IPS-20b (cell line): ENCODE measurements at regions not wholly inside any gene's neighbourhood (a gene's known extent, or its start where the extent isn't known, plus 50 kb on each side); places are given as distances from the start of the nearest gene placed in this dataset.
"Not testable (repeated sequence)": the region's sequence is repeated elsewhere in the genome, so short reads cannot be mapped to it uniquely, and the experiment has no call there.

Experiments used
- H3K27ac ChIP-seq: one replicate; pipeline ENCODE4 v1.5.1; 2013; ENCODE audit warnings: low read length
- H3K27me3 ChIP-seq: 2 replicates; pipeline ENCODE4 v1.6.1; 2013; ENCODE audit warnings: mild to moderate bottlenecking, low read length, inconsistent platforms; ENCODE audit not compliant: insufficient read depth
- H3K36me3 ChIP-seq: 2 replicates; pipeline ENCODE4 v1.6.1; 2013; ENCODE audit warnings: low read depth, mild to moderate bottlenecking, inconsistent platforms, low read length, moderate library complexity; ENCODE audit not compliant: insufficient read depth
- H3K4me1 ChIP-seq: 2 replicates; pipeline ENCODE4 v1.6.1; 2013; ENCODE audit warnings: mild to moderate bottlenecking, control low read depth, inconsistent platforms, low read length, moderate library complexity; ENCODE audit not compliant: insufficient read depth
- H3K4me3 ChIP-seq: 2 replicates; pipeline ENCODE4 v1.5.1; 2013; ENCODE audit warnings: mild to moderate bottlenecking, low read length, inconsistent platforms
- H3K9ac ChIP-seq: 2 replicates; pipeline ENCODE4 v1.6.1; 2013; ENCODE audit warnings: low read depth, mild to moderate bottlenecking, inconsistent platforms, low read length, moderate library complexity
- H3K9me3 ChIP-seq: 2 replicates; pipeline ENCODE4 v1.6.1; 2013; ENCODE audit warnings: mild to moderate bottlenecking, low read depth, low read length, inconsistent platforms; ENCODE audit not compliant: insufficient read depth

DNA sequence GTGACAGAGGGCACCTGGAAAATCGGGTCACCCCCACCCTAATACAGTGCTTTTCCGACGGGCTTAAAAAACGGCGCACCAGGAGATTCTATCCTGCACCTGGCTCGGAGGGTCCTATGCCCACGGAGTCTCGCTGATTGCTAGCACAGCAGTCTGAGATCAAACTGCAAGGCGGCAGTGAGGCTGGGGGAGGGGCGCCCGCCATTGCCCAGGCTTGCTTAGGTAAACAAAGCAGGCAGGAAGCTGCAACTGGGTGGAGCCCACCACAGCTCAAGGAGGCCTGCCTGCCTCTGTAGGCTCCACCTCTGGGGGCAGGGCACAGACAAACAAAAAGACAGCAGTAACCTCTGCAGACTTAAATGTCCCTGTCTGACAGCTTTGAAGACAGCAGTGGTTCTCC, 168.2 kb upstream of the SPIN4 start:
- not testable (repeated sequence) for H3K27ac ChIP-seq, H3K9ac ChIP-seq, H3K9me3 ChIP-seq

DNA sequence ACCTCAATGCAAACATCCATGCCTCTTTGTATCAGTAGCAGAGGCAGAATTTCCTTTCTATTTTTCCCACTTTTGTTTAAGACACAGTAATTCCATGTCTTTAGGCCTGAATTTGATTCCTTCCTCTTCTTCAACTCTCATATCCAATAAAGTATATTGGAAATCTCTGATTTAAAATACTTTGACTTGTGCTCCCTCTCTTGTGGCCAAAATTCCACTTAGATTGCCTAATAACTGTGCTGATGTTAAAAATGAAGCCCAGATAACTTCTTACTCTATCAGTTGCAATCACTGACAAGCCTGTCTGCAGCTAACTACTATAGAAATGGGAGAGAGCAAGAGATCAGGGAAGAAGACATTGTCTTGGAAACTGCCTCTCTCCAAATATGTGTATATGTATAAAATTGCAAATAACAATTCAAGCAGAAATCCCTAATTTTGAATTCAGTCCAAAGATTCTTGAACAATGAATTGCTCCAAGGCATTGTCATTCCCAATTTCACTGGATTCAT, 163.5 kb upstream of the SPIN4 start:
- no peaks in the 10 kb centered on the region for H3K4me1 ChIP-seq
- H3K27ac ChIP-seq = no peak overlapping the region
- no peak overlapping the region for H3K9ac ChIP-seq
- no peaks in the 10 kb centered on the region for H3K36me3 ChIP-seq
- H3K4me3 ChIP-seq = no peak overlapping the region
- no peaks in the 10 kb centered on the region for H3K9me3 ChIP-seq
- no peaks in the 10 kb centered on the region for H3K27me3 ChIP-seq

More for the DNA sequence above, 168.2 kb upstream of the SPIN4 start:
- H3K36me3 ChIP-seq, H3K4me3 ChIP-seq, H3K4me1 ChIP-seq, H3K27me3 ChIP-seq: not testable (repeated sequence)

DNA sequence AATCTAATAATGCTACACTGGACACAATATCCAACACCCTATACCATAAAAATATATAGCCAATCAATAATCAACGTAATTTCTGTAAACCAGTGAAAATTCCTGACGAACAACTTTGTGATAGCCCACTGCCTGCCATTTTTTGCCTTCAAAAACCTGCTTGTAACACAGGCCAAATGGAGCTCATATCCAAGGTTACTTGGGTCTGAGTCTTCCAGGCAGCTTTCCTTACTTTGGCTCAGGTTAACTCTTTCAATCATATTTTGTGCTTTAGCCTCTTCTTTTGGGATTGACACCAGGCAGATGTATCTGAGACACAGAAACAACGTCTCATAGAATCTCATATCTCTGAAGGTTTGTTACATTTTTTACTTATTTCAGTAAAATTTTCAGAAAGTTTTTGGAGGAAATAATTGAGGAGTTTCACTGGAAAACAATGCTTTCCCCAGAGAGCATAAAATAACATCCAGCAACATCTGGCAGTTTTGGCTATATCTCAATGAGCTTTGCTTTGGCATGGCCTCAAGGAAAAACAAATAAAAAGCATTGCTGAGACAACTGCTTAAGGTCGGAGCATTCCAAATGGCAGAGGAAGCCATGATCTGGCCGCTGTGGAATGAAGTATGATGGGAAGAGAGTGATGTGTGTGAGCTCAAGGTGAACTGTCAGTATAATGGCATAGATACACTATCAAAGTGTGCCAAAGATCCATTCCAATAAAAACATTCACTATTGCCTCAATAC, 162.9 kb upstream of the SPIN4 start:
- Histone ChIP-seq H3K27ac (no peak overlapping the region), H3K36me3 (no peaks in the 10 kb centered on the region), H3K9ac (no peak overlapping the region), H3K27me3 (no peaks in the 10 kb centered on the region), H3K4me3 (no peak overlapping the region), H3K4me1 (no peaks in the 10 kb centered on the region), H3K9me3 (no peaks in the 10 kb centered on the region)

DNA sequence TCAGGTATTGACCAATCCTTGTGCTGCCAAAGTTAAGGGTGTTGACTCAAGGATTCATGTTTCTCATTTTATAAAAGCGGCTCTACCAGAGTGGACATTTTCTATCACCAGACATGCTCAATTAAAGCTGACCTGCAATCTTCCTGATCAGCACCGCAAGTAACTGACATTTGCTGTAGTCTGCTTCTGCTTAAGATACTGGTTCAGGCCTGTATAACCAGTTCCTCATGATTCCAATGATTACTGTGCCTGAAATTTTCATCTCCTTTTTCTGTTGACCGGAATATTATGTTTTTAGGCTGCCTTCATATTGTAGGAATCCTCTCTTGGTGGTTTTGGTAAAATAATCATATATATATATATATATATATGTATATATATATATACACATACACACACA, 160.2 kb upstream of the SPIN4 start:
- H3K27ac ChIP-seq = no peak overlapping the region
- H3K36me3 ChIP-seq = no peaks in the 10 kb centered on the region
- H3K4me3 ChIP-seq = no peak overlapping the region
- no peaks in the 10 kb centered on the region for H3K4me1 ChIP-seq
- no peaks in the 10 kb centered on the region for H3K27me3 ChIP-seq
- no peak overlapping the region for H3K9ac ChIP-seq
- H3K9me3 ChIP-seq = no peaks in the 10 kb centered on the region

DNA sequence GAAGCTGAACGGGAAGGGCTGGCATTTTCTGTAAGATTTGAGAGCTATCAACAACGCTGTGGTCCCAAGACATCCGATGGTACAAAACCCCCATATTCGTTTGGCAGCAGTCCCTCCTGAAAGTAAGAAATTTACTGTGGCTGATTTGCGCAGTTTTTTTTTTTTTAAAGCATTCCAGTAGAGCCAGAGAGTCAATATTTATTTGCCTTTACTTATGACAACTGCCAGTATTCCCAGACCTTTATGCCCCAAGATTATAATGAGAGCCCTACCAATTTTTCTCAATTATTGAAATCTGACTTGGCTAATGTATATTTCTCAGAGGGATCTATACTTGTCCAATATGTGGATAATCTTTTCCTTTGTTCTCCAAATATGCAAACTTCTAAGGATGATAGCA, 157.5 kb upstream of the SPIN4 start:
- Histone ChIP-seq H3K4me1 (0 out of 2 replicates have a peak, but pooled peaks cover 6% of the 10 kb centered on the region), H3K9me3 (no peaks in the 10 kb centered on the region), H3K27me3 (no peaks in the 10 kb centered on the region), H3K27ac (no peak overlapping the region), H3K4me3 (no peak overlapping the region), H3K9ac (no peak overlapping the region), H3K36me3 (no peaks in the 10 kb centered on the region)

DNA sequence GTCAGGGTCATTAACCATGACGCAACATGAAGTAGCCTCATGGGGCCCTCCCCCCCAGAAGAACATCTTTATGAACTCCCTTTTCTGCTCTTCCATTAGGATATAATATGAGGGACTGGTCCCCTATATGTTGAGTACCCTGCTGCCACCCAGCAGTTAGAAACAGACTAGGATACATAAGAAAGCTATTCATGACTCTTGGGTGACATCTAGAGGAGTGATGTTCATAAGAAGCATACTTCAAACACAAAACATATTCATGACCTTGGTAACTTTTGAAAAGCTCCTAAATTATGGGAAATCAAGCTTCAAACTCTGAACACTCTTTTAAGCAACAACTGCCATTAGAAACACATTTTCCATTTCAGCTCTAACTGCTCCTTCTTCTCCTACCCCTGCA, 155.2 kb upstream of the SPIN4 start:
- Histone ChIP-seq H3K4me1 (peaks cover 9% of the 10 kb centered on the region; the same call in 1 of the 2 replicates), H3K27ac (no peak overlapping the region), H3K9me3 (no peaks in the 10 kb centered on the region), H3K9ac (no peak overlapping the region), H3K36me3 (no peaks in the 10 kb centered on the region), H3K4me3 (no peak overlapping the region), H3K27me3 (no peaks in the 10 kb centered on the region)

DNA sequence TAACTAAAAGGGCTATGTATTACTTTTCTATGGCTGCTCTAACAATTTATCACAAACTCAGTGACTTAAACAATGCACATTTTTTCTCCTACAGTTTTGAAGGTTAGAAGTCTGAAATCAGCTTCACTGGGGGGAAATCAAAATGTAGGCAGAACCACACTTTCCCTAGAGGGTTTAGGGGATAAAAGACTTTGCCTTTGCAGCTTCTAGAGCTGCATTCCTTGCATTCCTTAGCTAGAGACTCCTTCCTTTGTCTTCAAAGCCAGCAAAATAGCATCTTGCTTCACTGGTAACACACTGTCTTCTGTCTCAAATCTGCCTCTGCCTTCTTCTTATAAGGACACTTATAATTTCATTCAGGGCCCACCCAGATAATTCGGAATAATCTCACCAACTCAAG, 152.4 kb upstream of the SPIN4 start:
- peak overlapping the region; percentile 72; the same call in 1 of the 2 replicates for H3K9ac ChIP-seq
- H3K27me3 ChIP-seq = no peaks in the 10 kb centered on the region
- peak overlapping the region; percentile 48 for H3K4me3 ChIP-seq
- H3K27ac ChIP-seq = peak overlapping the region; percentile 90
- peaks cover 9% of the 10 kb centered on the region; the same call in 1 of the 2 replicates for H3K4me1 ChIP-seq
- no peaks in the 10 kb centered on the region for H3K36me3 ChIP-seq
- no peaks in the 10 kb centered on the region for H3K9me3 ChIP-seq

DNA sequence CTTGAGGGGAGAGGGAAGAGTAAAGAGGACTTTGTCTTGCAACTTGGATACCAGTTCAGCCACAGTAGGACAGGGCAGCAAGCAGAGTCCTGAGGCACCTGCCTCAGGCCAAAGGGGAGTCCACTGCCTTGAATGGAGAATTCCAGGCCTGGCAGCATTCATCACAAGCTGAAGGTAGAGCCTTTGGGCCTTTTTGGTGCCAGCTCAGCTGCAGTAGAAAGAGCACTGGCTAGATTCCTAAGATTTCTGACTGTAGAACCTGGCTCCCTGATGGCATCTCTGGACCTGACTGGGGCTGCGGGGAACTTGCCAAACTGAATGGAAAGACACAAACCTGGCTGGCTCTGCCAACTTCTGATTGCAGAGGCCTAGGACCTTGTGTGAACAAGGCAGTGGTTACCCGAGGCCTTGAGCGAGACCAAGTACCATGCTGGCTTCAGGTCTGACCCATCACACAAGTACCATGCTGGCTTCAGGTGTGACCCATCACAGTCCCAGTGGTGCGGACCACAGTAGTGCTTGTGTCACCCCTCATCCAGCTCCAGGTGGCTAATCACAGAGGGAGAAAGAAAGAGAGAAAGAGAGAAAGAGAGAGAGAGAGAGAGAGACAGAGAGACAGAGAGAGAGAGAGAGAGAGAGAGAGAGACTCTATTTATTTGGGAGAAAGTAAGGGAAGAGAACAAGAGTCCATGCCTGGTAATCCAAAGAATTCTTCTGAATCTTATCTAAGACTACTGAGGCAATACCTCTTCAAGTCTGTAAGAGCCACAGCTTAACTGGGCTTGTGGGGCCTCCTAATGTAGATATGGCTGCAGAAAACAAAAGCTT, 137.6 kb upstream of the SPIN4 start:
- Histone ChIP-seq H3K4me1 (no peaks in the 10 kb centered on the region), H3K9me3 (no peaks in the 10 kb centered on the region), H3K4me3 (no peak overlapping the region), H3K36me3 (no peaks in the 10 kb centered on the region), H3K27me3 (no peaks in the 10 kb centered on the region), H3K27ac (no peak overlapping the region), H3K9ac (no peak overlapping the region)

DNA sequence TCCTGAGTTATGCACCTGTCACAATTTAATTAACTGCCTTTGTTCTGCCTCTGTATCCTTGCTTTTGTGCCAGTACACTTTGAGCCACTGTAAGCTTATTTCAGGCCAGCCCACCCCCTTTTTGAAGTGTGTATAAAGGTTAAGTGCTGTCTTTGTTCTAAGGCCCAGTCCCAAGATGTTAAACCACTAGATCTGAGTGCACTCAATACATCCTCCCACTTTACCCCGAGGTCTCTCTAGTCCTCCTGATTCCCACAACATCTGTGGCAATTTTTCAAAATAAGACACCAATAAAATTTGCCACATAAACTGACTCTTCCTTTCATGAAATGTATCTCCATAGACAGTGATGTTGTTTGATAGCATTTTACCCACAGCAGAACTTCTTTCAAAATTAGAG, 124.1 kb upstream of the SPIN4 start:
- no peak overlapping the region for H3K9ac ChIP-seq
- H3K9me3 ChIP-seq = peaks cover 24% of the 10 kb centered on the region
- no peaks in the 10 kb centered on the region for H3K27me3 ChIP-seq

DNA sequence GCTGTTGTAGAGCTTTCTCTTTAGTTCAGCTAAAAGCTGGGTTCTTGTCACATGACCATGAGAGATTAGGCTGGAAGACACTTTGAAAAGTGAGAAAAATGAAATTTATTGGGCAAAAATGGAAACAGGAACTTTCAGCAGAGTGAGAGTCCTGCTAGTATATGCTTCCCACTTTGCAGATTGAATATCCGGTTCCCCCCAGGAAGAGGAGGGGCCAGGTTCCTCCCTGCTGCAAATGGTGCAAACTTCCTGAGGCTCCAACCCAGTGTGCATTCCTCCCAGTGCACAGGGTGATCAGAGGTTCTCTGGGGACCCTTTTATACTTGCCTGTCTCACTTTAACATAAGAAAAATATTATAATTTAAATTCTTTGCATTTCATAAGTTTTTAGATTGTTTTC, 119.9 kb upstream of the SPIN4 start:
- no peaks in the 10 kb centered on the region for H3K4me1 ChIP-seq
- H3K36me3 ChIP-seq = no peaks in the 10 kb centered on the region

More for the DNA sequence above, 124.1 kb upstream of the SPIN4 start:
- Histone ChIP-seq H3K27ac (no peak overlapping the region), H3K36me3 (no peaks in the 10 kb centered on the region), H3K4me3 (no peak overlapping the region), H3K4me1 (no peaks in the 10 kb centered on the region)

DNA sequence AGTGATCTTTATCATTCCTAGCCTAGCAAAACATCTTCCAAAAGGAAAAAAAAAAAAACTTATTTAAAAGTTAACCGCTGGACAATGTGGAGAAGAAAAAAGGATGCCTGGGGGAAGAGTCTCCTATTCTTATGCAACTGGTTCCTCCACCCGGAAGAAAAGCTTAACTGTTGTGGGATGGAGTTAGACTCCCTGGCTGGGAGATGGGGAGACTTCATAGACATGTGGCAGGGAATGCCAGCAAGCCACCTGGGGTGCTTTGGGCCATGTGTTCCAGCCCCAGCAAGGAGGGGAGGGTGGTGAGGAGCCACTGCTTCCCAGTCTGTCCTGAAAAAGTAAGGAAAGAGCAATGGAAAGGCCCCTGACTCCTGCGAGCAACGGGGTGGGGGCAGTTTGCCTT, 119.4 kb upstream of the SPIN4 start:
- Histone ChIP-seq H3K9me3 (peaks cover 17% of the 10 kb centered on the region), H3K4me1 (no peaks in the 10 kb centered on the region), H3K36me3 (no peaks in the 10 kb centered on the region), H3K9ac (no peak overlapping the region), H3K27ac (no peak overlapping the region), H3K4me3 (no peak overlapping the region), H3K27me3 (no peaks in the 10 kb centered on the region)

More for the DNA sequence above, 119.9 kb upstream of the SPIN4 start:
- no peak overlapping the region for H3K4me3 ChIP-seq
- H3K27me3 ChIP-seq = no peaks in the 10 kb centered on the region
- no peak overlapping the region for H3K27ac ChIP-seq
- no peak overlapping the region for H3K9ac ChIP-seq
- peaks cover 22% of the 10 kb centered on the region for H3K9me3 ChIP-seq

DNA sequence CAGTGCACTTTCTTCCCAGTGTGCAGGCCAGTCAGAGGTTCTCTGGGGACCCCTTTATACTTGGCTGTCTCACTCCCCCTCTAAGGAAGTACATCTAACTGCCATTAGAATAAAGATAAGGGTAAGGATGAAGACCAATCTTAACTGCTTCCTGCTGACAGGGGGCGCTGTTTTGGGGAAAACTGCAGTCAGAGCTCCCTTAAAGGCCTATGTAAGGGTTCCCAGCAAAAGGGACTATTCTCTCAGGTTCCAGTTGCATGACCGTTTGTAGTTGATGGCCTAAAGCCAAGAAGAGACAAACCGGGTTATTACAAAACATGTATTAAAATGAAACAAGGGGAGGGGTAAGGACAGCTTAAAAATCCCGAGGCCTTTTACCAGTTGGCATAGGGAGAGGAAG, 115.6 kb upstream of the SPIN4 start:
- Histone ChIP-seq H3K27me3 (no peaks in the 10 kb centered on the region), H3K9ac (no peak overlapping the region), H3K27ac (no peak overlapping the region), H3K36me3 (no peaks in the 10 kb centered on the region), H3K4me1 (no peaks in the 10 kb centered on the region), H3K9me3 (no peaks in the 10 kb centered on the region; the same call in 1 of the 2 replicates), H3K4me3 (no peak overlapping the region)
